Astrocyte (in vitro differentiated cells and primary cell): ENCODE measurements at regions not wholly inside any gene's neighbourhood (a gene's known extent, or its start where the extent isn't known, plus 50 kb on each side); places are given as distances from the start of the nearest gene placed in this dataset.

Experiments
- DNase-seq: peaks from one replicate; pipeline ENCODE4 v3.0.0-alpha.2; 2010; ENCODE audit warnings: low read depth
- FAIRE-seq: peaks from 2 replicates; lab custom pipeline; 2011; peaks lifted over from hg19 to GRCh38; lab: Jason Lieb, UNC
- H2AFZ ChIP-seq: 2 replicates; pipeline ENCODE4 v1.6.0; 2012; ENCODE audit warnings: low read depth, low read length, inconsistent platforms
- H3K27ac ChIP-seq: 2 replicates; pipeline ENCODE4 v1.5.1; 2011; ENCODE audit warnings: low read depth, low read length, inconsistent platforms
- H3K27me3 ChIP-seq: 2 replicates; pipeline ENCODE4 v1.6.0; 2011; ENCODE audit warnings: low read length, inconsistent platforms; ENCODE audit not compliant: insufficient read depth
- H3K36me3 ChIP-seq: 2 replicates; pipeline ENCODE4 v1.5.1; 2011; ENCODE audit warnings: low read length, inconsistent platforms; ENCODE audit not compliant: insufficient read depth
- H3K4me1 ChIP-seq: 2 replicates; pipeline ENCODE4 v1.5.1; 2011; ENCODE audit warnings: low read length, inconsistent platforms; ENCODE audit not compliant: insufficient read depth
- H3K4me2 ChIP-seq: 2 replicates; pipeline ENCODE4 v1.6.0; 2012; ENCODE audit warnings: low read length, inconsistent platforms
- H3K4me3 ChIP-seq: 2 replicates; pipeline ENCODE4 v1.5.1; 2011; ENCODE audit warnings: low read depth, mild to moderate bottlenecking, low read length, inconsistent platforms; ENCODE audit not compliant: insufficient read depth
- H3K79me2 ChIP-seq: 2 replicates; pipeline ENCODE4 v1.6.0; 2012; ENCODE audit warnings: mild to moderate bottlenecking, low read length, inconsistent platforms; ENCODE audit not compliant: insufficient read depth
- H3K9ac ChIP-seq: 2 replicates; pipeline ENCODE4 v1.6.0; 2012; ENCODE audit warnings: mild to moderate bottlenecking, low read length, inconsistent platforms
- H3K9me3 ChIP-seq: 2 replicates; pipeline ENCODE4 v1.5.1; 2012; ENCODE audit warnings: low read depth, mild to moderate bottlenecking, low read length, inconsistent platforms; ENCODE audit not compliant: insufficient read depth
- H4K20me1 ChIP-seq: 2 replicates; pipeline ENCODE4 v1.6.0; 2012; ENCODE audit warnings: low read length, inconsistent platforms; ENCODE audit not compliant: insufficient read depth
- H3K27ac Mint-ChIP-seq: one replicate; pipeline ENCODE4 v1.8.0; 2021; ENCODE audit warnings: mild to moderate bottlenecking, mixed read lengths; ENCODE audit not compliant: unreplicated experiment
- H3K27me3 Mint-ChIP-seq: one replicate; pipeline ENCODE4 v1.8.0; 2021; ENCODE audit warnings: low read depth, mixed read lengths; ENCODE audit not compliant: unreplicated experiment
- H3K36me3 Mint-ChIP-seq: one replicate; pipeline ENCODE4 v1.8.0; 2021; ENCODE audit warnings: low read depth, mixed read lengths; ENCODE audit not compliant: unreplicated experiment
- H3K4me1 Mint-ChIP-seq: one replicate; pipeline ENCODE4 v1.8.0; 2021; ENCODE audit warnings: low read depth, mixed read lengths; ENCODE audit not compliant: unreplicated experiment
- H3K4me3 Mint-ChIP-seq: one replicate; pipeline ENCODE4 v1.8.0; 2021; ENCODE audit warnings: mild to moderate bottlenecking, moderate library complexity, mixed read lengths; ENCODE audit not compliant: unreplicated experiment
- H3K9me3 Mint-ChIP-seq: one replicate; pipeline ENCODE4 v1.8.0; 2021; ENCODE audit warnings: mild to moderate bottlenecking, mixed read lengths; ENCODE audit not compliant: unreplicated experiment
- EZH2 ChIP-seq: IDR thresholded peaks from 2 replicates; pipeline ENCODE4 v1.6.1; 2012; ENCODE audit warnings: mild to moderate bottlenecking, low read length, inconsistent platforms; ENCODE audit not compliant: insufficient read depth
- TF ChIP-seq, protein P1 (sequence below): IDR thresholded peaks from 2 replicates; pipeline ENCODE4 v1.5.1; 2011; ENCODE audit warnings: low read depth, mild to moderate bottlenecking, inconsistent platforms, low read length, moderate library complexity; ENCODE audit not compliant: insufficient read depth

DNA sequence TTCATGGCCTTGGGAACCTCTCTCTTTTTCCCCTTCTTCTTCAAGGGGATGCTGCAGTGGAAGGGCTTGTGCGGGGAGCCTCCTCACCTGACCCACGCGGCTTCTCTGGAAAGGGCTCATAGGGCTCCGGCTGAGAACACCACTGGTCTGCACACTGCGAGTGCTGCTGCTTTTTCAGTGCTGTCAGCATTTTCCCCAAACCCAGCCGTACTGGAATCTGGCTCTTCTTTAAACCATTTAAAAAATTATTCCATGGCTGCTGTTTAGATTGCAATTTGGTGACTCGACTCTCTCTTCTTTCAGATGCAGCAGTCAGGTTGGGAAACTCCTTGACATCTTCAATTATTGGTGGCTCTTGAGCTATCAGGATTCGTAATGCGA is 272.6 kb upstream of the DSEL start:
- H3K9me3 Mint-ChIP-seq = peaks cover 6% of the 10 kb centered on the region
- no peaks in the 10 kb centered on the region for H3K36me3 ChIP-seq
- no peaks in the 10 kb centered on the region for H3K4me1 Mint-ChIP-seq
- no peaks in the 10 kb centered on the region for H3K27me3 ChIP-seq
- H4K20me1 ChIP-seq = no peaks in the 10 kb centered on the region
- H3K79me2 ChIP-seq = no peaks in the 10 kb centered on the region
- no peaks in the 10 kb centered on the region for H3K4me1 ChIP-seq
- H3K36me3 Mint-ChIP-seq = no peaks in the 10 kb centered on the region
- no peak overlapping the region for H3K4me3 Mint-ChIP-seq
- H3K27ac ChIP-seq = no peak overlapping the region
- H3K9ac ChIP-seq = no peak overlapping the region
- DNase-seq = no peak
- H3K4me3 ChIP-seq = no peak overlapping the region
- H3K9me3 ChIP-seq = no peaks in the 10 kb centered on the region
- no peak overlapping the region for H2AFZ ChIP-seq
- no peak for FAIRE-seq
- H3K27me3 Mint-ChIP-seq = no peaks in the 10 kb centered on the region
- TF ChIP-seq, protein P1, sequence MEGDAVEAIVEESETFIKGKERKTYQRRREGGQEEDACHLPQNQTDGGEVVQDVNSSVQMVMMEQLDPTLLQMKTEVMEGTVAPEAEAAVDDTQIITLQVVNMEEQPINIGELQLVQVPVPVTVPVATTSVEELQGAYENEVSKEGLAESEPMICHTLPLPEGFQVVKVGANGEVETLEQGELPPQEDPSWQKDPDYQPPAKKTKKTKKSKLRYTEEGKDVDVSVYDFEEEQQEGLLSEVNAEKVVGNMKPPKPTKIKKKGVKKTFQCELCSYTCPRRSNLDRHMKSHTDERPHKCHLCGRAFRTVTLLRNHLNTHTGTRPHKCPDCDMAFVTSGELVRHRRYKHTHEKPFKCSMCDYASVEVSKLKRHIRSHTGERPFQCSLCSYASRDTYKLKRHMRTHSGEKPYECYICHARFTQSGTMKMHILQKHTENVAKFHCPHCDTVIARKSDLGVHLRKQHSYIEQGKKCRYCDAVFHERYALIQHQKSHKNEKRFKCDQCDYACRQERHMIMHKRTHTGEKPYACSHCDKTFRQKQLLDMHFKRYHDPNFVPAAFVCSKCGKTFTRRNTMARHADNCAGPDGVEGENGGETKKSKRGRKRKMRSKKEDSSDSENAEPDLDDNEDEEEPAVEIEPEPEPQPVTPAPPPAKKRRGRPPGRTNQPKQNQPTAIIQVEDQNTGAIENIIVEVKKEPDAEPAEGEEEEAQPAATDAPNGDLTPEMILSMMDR = no peak
- TF ChIP-seq EZH2 = no peak
- H3K4me2 ChIP-seq = no peak overlapping the region
- no peak overlapping the region for H3K27ac Mint-ChIP-seq

GRCh38 chr18:67788310-67789164 is 272.0 kb upstream of the DSEL start:
- Mint-ChIP-seq H3K36me3 (no peaks in the 10 kb centered on the region), H3K27me3 (no peaks in the 10 kb centered on the region), H3K9me3 (peaks cover 6% of the 10 kb centered on the region), H3K4me1 (peaks cover 4% of the 10 kb centered on the region), H3K4me3 (no peak overlapping the region), H3K27ac (no peak overlapping the region)
- FAIRE-seq = no peak
- Histone ChIP-seq H2AFZ (no peak overlapping the region), H3K4me1 (peaks cover 5% of the 10 kb centered on the region), H4K20me1 (no peaks in the 10 kb centered on the region), H3K4me3 (no peak overlapping the region), H3K4me2 (no peak overlapping the region), H3K27ac (no peak overlapping the region), H3K79me2 (no peaks in the 10 kb centered on the region), H3K36me3 (no peaks in the 10 kb centered on the region), H3K9ac (no peak overlapping the region), H3K9me3 (no peaks in the 10 kb centered on the region), H3K27me3 (no peaks in the 10 kb centered on the region)
- no peak for DNase-seq
- TF ChIP-seq, protein P1 = no peak
- TF ChIP-seq EZH2 = no peak
